ENCODE measurements at regions not wholly inside any gene's neighbourhood (a gene's known extent, or its start where the extent isn't known, plus 50 kb on each side); places are given as distances from the start of the nearest gene placed in this dataset.

DNA sequence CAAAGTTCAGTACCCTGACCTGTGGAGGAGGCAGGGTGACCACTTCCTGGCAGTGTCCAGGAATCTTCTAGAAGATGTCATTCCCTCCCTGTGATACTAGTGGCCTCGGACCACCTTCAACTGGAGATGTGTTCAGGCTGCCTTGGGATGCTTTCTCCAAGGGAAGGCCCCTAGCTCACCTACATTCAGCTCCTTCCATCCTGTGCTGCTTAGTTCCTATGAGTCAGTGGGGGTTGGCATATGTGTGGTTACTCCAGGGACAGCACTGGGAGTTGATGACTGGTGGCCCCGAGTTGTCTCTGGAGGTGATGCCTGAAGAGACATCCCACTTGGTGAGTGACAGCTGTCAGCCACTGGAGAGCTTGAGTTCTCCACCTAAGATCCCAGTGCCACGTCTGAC lies 81.8 kb upstream of the OR9Q1 start:
- TF ChIP-seq POLR2A (IDR thresholded peaks at IDR 0.05; ENCODE audit: low read length) (no peak), GATA1 (IDR thresholded peaks at IDR 0.05; ENCODE audit: low read depth, low read length) (no peak)

Data from erythroblast (primary cell).